ENCODE measurements at regions not wholly inside any gene's neighbourhood (a gene's known extent, or its start where the extent isn't known, plus 50 kb on each side); places are given as distances from the start of the nearest gene placed in this dataset.

- Mint-ChIP-seq H3K36me3 (no peaks in the 10 kb centered on the region), H3K27me3 (no peaks in the 10 kb centered on the region), H3K9me3 (peaks cover 16 to 32% (median 29%) of the 10 kb centered on the region in 3 donors), H3K27ac (no peak overlapping the region), H3K4me1 (no peaks in the 10 kb centered on the region), H3K4me3 (no peak overlapping the region)
- H3K27me3 ChIP-seq (replicated peaks in 1 of 2; ENCODE audit: control insufficient read depth in 2 of 2, extremely low read depth in 1 of 2, insufficient read depth in 2 of 2, low read length in 1 of 2) = no peaks in the 10 kb centered on the region
- WGBS (ENCODE audit: insufficient coverage) = 20% methylated on average over 4 of the region's 7 CpGs
- no peaks in the 10 kb centered on the region for H3K36me3 ChIP-seq (ENCODE audit: control insufficient read depth in 2 of 2, extremely low read depth in 1 of 2, insufficient read depth in 1 of 2, low read length in 1 of 2)
- no peaks in the 10 kb centered on the region for H3K9me3 ChIP-seq
- H3K27ac ChIP-seq (ENCODE audit: low read length) = no peak overlapping the region
- no peaks in the 10 kb centered on the region for H3K4me1 ChIP-seq (ENCODE audit: control insufficient read depth in 1 of 2, extremely low read depth in 1 of 2, insufficient read depth in 2 of 2, low read length in 2 of 2)
- ChIA-PET CTCF (no interaction called here), POLR2A (no interaction called here)
- H3K4me3 ChIP-seq (ENCODE audit: control insufficient read depth in 1 of 2, extremely low read depth in 1 of 2, low read length in 1 of 2) = no peak overlapping the region
- ATAC-seq (replicated peaks in 1 of 4) (no peak), DNase-seq (no peak)
Measured at GRCh38 chr16:51624080-51624775, 473.2 kb upstream of the SALL1 start.

GRCh38 chr16:51621610-51622009 lies 470.5 kb upstream of the SALL1 start:
- Mint-ChIP-seq H3K36me3 (no peaks in the 10 kb centered on the region), H3K4me1 (no peaks in the 10 kb centered on the region), H3K4me3 (no peak overlapping the region), H3K27ac (no peak overlapping the region), H3K27me3 (no peaks in the 10 kb centered on the region), H3K9me3 (peaks cover 21 to 27% (median 22%) of the 10 kb centered on the region in 3 donors)
- CTCF ChIA-PET = no interaction called here
- POLR2A ChIA-PET = no interaction called here
- no peak for ATAC-seq (replicated peaks in 1 of 4)
- WGBS (ENCODE audit: insufficient coverage) = 75% methylated on average over 1 of the region's 1 CpG
- Histone ChIP-seq H3K9me3 (no peaks in the 10 kb centered on the region), H3K36me3 (ENCODE audit: control insufficient read depth in 2 of 2, extremely low read depth in 1 of 2, insufficient read depth in 1 of 2, low read length in 1 of 2) (no peaks in the 10 kb centered on the region), H3K27ac (ENCODE audit: low read length) (no peak overlapping the region), H3K27me3 (replicated peaks in 1 of 2; ENCODE audit: control insufficient read depth in 2 of 2, extremely low read depth in 1 of 2, insufficient read depth in 2 of 2, low read length in 1 of 2) (no peaks in the 10 kb centered on the region), H3K4me3 (ENCODE audit: control insufficient read depth in 1 of 2, extremely low read depth in 1 of 2, low read length in 1 of 2) (no peak overlapping the region), H3K4me1 (ENCODE audit: control insufficient read depth in 1 of 2, extremely low read depth in 1 of 2, insufficient read depth in 2 of 2, low read length in 2 of 2) (no peaks in the 10 kb centered on the region)
- DNase-seq = no peak

GRCh38 chr16:51615141-51615540 lies 464.1 kb upstream of the SALL1 start:
- Histone ChIP-seq H3K27ac (ENCODE audit: low read length) (no peak overlapping the region), H3K4me3 (ENCODE audit: control insufficient read depth in 1 of 2, extremely low read depth in 1 of 2, low read length in 1 of 2) (no peak overlapping the region), H3K27me3 (replicated peaks in 1 of 2; ENCODE audit: control insufficient read depth in 2 of 2, extremely low read depth in 1 of 2, insufficient read depth in 2 of 2, low read length in 1 of 2) (peaks cover 0 to 2% of the 10 kb centered on the region in 2 experiments), H3K4me1 (ENCODE audit: control insufficient read depth in 1 of 2, extremely low read depth in 1 of 2, insufficient read depth in 2 of 2, low read length in 2 of 2) (no peaks in the 10 kb centered on the region), H3K9me3 (no peaks in the 10 kb centered on the region), H3K36me3 (ENCODE audit: control insufficient read depth in 2 of 2, extremely low read depth in 1 of 2, insufficient read depth in 1 of 2, low read length in 1 of 2) (no peaks in the 10 kb centered on the region)
- no peaks in the 10 kb centered on the region for H3K4me1 Mint-ChIP-seq
- no CpG with 5 or more reads among the region's 4 CpGs for WGBS (ENCODE audit: insufficient coverage)
- POLR2A ChIA-PET = no interaction called here
- CTCF ChIA-PET = no interaction called here
- DNase-seq (no peak), ATAC-seq (replicated peaks in 1 of 4) (no peak)
- H3K4me3 Mint-ChIP-seq = no peak overlapping the region
- no peak overlapping the region for H3K27ac Mint-ChIP-seq
- H3K27me3 Mint-ChIP-seq = no peaks in the 10 kb centered on the region
- H3K9me3 Mint-ChIP-seq = peaks cover 12 to 21% (median 13%) of the 10 kb centered on the region in 3 donors
- no peaks in the 10 kb centered on the region for H3K36me3 Mint-ChIP-seq

DNA sequence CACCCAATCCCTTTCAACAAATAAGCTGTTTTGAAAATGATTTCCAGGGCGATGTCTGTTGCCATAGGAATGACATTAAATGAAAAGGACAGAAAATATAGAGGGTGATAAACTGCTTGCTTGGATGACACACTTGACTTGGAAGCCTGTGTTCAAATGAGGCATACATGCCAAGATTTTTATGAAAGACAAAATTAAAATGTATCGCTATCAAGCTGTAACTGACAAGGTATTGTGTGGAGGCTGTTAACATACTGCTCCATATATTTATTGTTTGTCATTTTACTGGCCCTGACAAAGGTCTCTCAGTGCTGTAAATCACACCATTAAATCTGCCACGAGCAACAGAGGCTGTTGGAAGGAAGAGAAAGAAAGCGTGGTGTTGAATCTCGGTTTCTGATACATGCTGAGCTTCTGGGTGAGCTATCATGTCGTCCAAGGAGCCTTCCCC lies 456.2 kb upstream of the SALL1 start:
- no peak overlapping the region for H3K4me3 ChIP-seq (ENCODE audit: control insufficient read depth in 1 of 2, extremely low read depth in 1 of 2, low read length in 1 of 2)
- no CpG with 5 or more reads among the region's 6 CpGs for WGBS (ENCODE audit: insufficient coverage)
- H3K4me3 Mint-ChIP-seq = no peak overlapping the region
- peaks cover 0 to 2% of the 10 kb centered on the region in 2 experiments for H3K27me3 ChIP-seq (replicated peaks in 1 of 2; ENCODE audit: control insufficient read depth in 2 of 2, extremely low read depth in 1 of 2, insufficient read depth in 2 of 2, low read length in 1 of 2)
- CTCF ChIA-PET = no interaction called here
- H3K4me1 Mint-ChIP-seq = no peaks in the 10 kb centered on the region
- no peaks in the 10 kb centered on the region for H3K9me3 ChIP-seq
- H3K27ac Mint-ChIP-seq = no peak overlapping the region
- no peaks in the 10 kb centered on the region for H3K27me3 Mint-ChIP-seq
- H3K36me3 ChIP-seq (ENCODE audit: control insufficient read depth in 2 of 2, extremely low read depth in 1 of 2, insufficient read depth in 1 of 2, low read length in 1 of 2) = no peaks in the 10 kb centered on the region
- peaks cover 7 to 13% (median 7%) of the 10 kb centered on the region in 3 donors for H3K9me3 Mint-ChIP-seq
- DNase-seq (no peak), ATAC-seq (replicated peaks in 1 of 4) (no peak)
- no peaks in the 10 kb centered on the region for H3K4me1 ChIP-seq (ENCODE audit: control insufficient read depth in 1 of 2, extremely low read depth in 1 of 2, insufficient read depth in 2 of 2, low read length in 2 of 2)
- H3K27ac ChIP-seq (ENCODE audit: low read length) = no peak overlapping the region
- no peaks in the 10 kb centered on the region for H3K36me3 Mint-ChIP-seq
- POLR2A ChIA-PET = no interaction called here

- Mint-ChIP-seq H3K4me1 (no peaks in the 10 kb centered on the region), H3K27me3 (no peaks in the 10 kb centered on the region), H3K9me3 (peaks cover 3 to 15% (median 11%) of the 10 kb centered on the region in 3 donors), H3K4me3 (no peak overlapping the region), H3K27ac (no peak overlapping the region), H3K36me3 (no peaks in the 10 kb centered on the region)
- no peak for ATAC-seq (replicated peaks in 1 of 4)
- no peak for DNase-seq
- ChIA-PET POLR2A (no interaction called here), CTCF (no interaction called here)
- WGBS (ENCODE audit: insufficient coverage) = 100% methylated on average over 1 of the region's 4 CpGs
- Histone ChIP-seq H3K27ac (ENCODE audit: low read length) (no peak overlapping the region), H3K27me3 (replicated peaks in 1 of 2; ENCODE audit: control insufficient read depth in 2 of 2, extremely low read depth in 1 of 2, insufficient read depth in 2 of 2, low read length in 1 of 2) (no peaks in the 10 kb centered on the region), H3K4me1 (ENCODE audit: control insufficient read depth in 1 of 2, extremely low read depth in 1 of 2, insufficient read depth in 2 of 2, low read length in 2 of 2) (no peaks in the 10 kb centered on the region), H3K4me3 (ENCODE audit: control insufficient read depth in 1 of 2, extremely low read depth in 1 of 2, low read length in 1 of 2) (no peak overlapping the region), H3K9me3 (no peaks in the 10 kb centered on the region), H3K36me3 (ENCODE audit: control insufficient read depth in 2 of 2, extremely low read depth in 1 of 2, insufficient read depth in 1 of 2, low read length in 1 of 2) (no peaks in the 10 kb centered on the region)
Measured at GRCh38 chr16:51596247-51596646, 445.2 kb upstream of the SALL1 start.

DNA sequence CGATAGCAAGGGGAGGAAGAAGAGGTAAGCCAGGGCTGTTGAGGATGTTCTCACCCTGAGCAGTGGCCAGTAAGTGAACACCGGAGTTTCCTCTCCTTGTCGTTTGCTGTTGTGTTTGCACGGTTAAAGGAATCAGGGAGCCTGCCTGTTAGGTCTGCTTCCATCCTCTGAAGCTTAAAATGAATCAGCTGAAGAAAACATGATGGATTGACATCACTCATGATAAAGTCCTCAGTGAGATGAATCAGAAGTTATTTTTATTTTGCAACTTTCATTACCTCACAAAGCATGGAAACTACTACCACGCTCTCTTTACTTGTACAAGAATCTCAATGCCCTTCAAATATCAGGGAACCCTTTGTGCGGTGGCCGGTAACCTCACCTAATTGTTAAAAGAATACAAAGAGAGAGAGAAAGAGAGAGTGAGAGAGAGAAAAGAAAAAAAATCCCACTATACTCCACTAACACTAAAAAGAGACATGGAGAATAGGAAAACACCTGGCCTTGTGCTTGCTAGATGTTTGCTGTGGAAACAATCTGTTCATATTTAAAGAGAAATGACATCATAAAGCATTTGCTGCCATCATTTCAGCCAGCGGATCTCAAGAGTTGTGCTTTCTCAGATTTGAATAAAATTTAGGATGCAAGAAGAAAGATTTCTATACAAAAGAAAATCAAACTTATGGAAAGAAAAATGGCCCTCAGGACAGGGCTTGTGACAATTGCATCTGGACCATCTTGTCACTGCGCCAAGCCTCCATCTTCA lies 441.6 kb upstream of the SALL1 start:
- WGBS (ENCODE audit: insufficient coverage) = 34% methylated on average over 4 of the region's 9 CpGs
- H3K27ac Mint-ChIP-seq = no peak overlapping the region
- POLR2A ChIA-PET = no interaction called here
- no peaks in the 10 kb centered on the region for H3K36me3 ChIP-seq (ENCODE audit: control insufficient read depth in 2 of 2, extremely low read depth in 1 of 2, insufficient read depth in 1 of 2, low read length in 1 of 2)
- H3K4me3 Mint-ChIP-seq = no peak overlapping the region
- H3K4me1 ChIP-seq (ENCODE audit: control insufficient read depth in 1 of 2, extremely low read depth in 1 of 2, insufficient read depth in 2 of 2, low read length in 2 of 2) = no peaks in the 10 kb centered on the region
- no peak overlapping the region for H3K4me3 ChIP-seq (ENCODE audit: control insufficient read depth in 1 of 2, extremely low read depth in 1 of 2, low read length in 1 of 2)
- CTCF ChIA-PET = no interaction called here
- no peak for DNase-seq
- no peak for ATAC-seq (replicated peaks in 1 of 4)
- peaks cover 3 to 16% (median 6%) of the 10 kb centered on the region in 3 donors for H3K9me3 Mint-ChIP-seq
- no peaks in the 10 kb centered on the region for H3K9me3 ChIP-seq
- H3K27me3 Mint-ChIP-seq = no peaks in the 10 kb centered on the region
- no peaks in the 10 kb centered on the region for H3K36me3 Mint-ChIP-seq
- no peaks in the 10 kb centered on the region for H3K4me1 Mint-ChIP-seq
- no peak overlapping the region for H3K27ac ChIP-seq (ENCODE audit: low read length)
- no peaks in the 10 kb centered on the region for H3K27me3 ChIP-seq (replicated peaks in 1 of 2; ENCODE audit: control insufficient read depth in 2 of 2, extremely low read depth in 1 of 2, insufficient read depth in 2 of 2, low read length in 1 of 2)
